Smooth muscle cell (in vitro differentiated cells): ENCODE measurements at regions not wholly inside any gene's neighbourhood (a gene's known extent, or its start where the extent isn't known, plus 50 kb on each side); places are given as distances from the start of the nearest gene placed in this dataset.

Experiments used
- DNase-seq: peaks from one replicate; lab custom pipeline; 2025; ENCODE audit not compliant: unreplicated experiment; lab: John Stamatoyannopoulos, UW
- H2AFZ ChIP-seq: fragments of 200-600 bp; sonication (generic); 2 replicates; pipeline ENCODE4 v1.6.0; 2016; ENCODE audit warnings: antibody characterized with exemption, low read depth, mild to moderate bottlenecking
- H3F3A ChIP-seq: fragments of 200-600 bp; sonication (generic); 2 replicates; pipeline ENCODE4 v1.6.0; 2017; ENCODE audit warnings: antibody characterized with exemption, low read depth
- H3K27ac ChIP-seq: fragments of 200-600 bp; sonication (generic); 2 replicates; pipeline ENCODE4 v1.5.1; 2016; ENCODE audit warnings: low read depth, mild to moderate bottlenecking
- H3K27me3 ChIP-seq: fragments of 200-600 bp; sonication (generic); 2 replicates; pipeline ENCODE4 v1.6.1; 2016; ENCODE audit warnings: low read depth, mild to moderate bottlenecking
- H3K36me3 ChIP-seq: fragments of 200-600 bp; sonication (generic); 2 replicates; pipeline ENCODE4 v1.5.1; 2016; ENCODE audit warnings: low read depth
- H3K4me1 ChIP-seq: fragments of 200-600 bp; sonication (generic); 2 replicates; pipeline ENCODE4 v1.5.1; 2016; ENCODE audit warnings: low read depth
- H3K4me2 ChIP-seq: fragments of 200-600 bp; sonication (generic); 2 replicates; pipeline ENCODE4 v1.6.0; 2016; ENCODE audit warnings: mild to moderate bottlenecking
- H3K4me3 ChIP-seq: fragments of 200-600 bp; sonication (generic); 2 replicates; pipeline ENCODE4 v1.5.1; 2016; ENCODE audit warnings: mild to moderate bottlenecking
- H3K79me2 ChIP-seq: fragments of 200-600 bp; sonication (generic); 2 replicates; pipeline ENCODE4 v1.6.0; 2016; ENCODE audit warnings: low read depth, mild to moderate bottlenecking
- H3K9ac ChIP-seq: fragments of 200-600 bp; sonication (generic); 2 replicates; pipeline ENCODE4 v1.6.0; 2016; ENCODE audit warnings: low read depth
- H3K9me3 ChIP-seq: fragments of 200-600 bp; sonication (generic); replicated peaks from 2 replicates; pipeline ENCODE4 v1.5.1; 2016; ENCODE audit warnings: low read depth
- H4K20me1 ChIP-seq: fragments of 200-600 bp; sonication (generic); 2 replicates; pipeline ENCODE4 v1.6.0; 2016; ENCODE audit warnings: low read depth
- WGBS: methylation state at CpG from one replicate; pipeline ENCODE4 v1.1.7; 2016; ENCODE audit warnings: low lambda C conversion rate; 5-methylcytosine and 5-hydroxymethylcytosine counted together
- TF ChIP-seq, protein P1 (sequence below): fragments of 200-600 bp; sonication (generic); IDR thresholded peaks from 2 replicates; pipeline ENCODE4 v1.5.1; 2017; ENCODE audit warnings: borderline replicate concordance, mild to moderate bottlenecking, antibody characterized with exemption; ENCODE audit not compliant: insufficient read depth, poor library complexity, severe bottlenecking

DNA sequence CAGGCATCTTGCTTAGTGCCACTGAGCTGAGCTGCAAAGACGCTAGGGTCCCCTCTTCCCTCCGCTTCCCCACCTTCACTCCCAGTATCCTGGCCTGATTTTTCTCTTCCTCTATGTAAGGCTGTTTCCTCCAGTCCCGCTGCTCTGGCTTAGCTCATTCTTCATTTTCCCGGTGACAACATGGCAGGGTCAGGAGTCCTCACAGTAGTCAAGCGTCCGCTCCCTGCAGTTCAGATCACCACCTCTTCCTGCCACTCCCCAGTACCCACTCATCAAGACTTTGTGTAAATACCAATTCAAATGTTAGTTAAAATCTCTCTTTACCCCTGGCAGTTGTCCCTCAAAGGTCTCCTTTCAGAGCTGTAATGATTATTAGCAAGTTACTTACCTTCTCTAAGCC lies 650.4 kb upstream of the CELF2 start:
- Histone ChIP-seq H3K27ac (no peak overlapping the region), H3F3A (no peaks in the 10 kb centered on the region), H3K9me3 (no peaks in the 10 kb centered on the region), H3K4me1 (no peaks in the 10 kb centered on the region), H4K20me1 (no peaks in the 10 kb centered on the region), H3K4me3 (no peak overlapping the region), H2AFZ (no peak overlapping the region), H3K4me2 (no peak overlapping the region), H3K9ac (no peak overlapping the region), H3K36me3 (no peaks in the 10 kb centered on the region), H3K79me2 (no peaks in the 10 kb centered on the region), H3K27me3 (no peaks in the 10 kb centered on the region)
- 94% methylated on average over 5 of the region's 6 CpGs for WGBS
- no peak for DNase-seq
- TF ChIP-seq, protein P1, sequence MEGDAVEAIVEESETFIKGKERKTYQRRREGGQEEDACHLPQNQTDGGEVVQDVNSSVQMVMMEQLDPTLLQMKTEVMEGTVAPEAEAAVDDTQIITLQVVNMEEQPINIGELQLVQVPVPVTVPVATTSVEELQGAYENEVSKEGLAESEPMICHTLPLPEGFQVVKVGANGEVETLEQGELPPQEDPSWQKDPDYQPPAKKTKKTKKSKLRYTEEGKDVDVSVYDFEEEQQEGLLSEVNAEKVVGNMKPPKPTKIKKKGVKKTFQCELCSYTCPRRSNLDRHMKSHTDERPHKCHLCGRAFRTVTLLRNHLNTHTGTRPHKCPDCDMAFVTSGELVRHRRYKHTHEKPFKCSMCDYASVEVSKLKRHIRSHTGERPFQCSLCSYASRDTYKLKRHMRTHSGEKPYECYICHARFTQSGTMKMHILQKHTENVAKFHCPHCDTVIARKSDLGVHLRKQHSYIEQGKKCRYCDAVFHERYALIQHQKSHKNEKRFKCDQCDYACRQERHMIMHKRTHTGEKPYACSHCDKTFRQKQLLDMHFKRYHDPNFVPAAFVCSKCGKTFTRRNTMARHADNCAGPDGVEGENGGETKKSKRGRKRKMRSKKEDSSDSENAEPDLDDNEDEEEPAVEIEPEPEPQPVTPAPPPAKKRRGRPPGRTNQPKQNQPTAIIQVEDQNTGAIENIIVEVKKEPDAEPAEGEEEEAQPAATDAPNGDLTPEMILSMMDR = no peak

DNA sequence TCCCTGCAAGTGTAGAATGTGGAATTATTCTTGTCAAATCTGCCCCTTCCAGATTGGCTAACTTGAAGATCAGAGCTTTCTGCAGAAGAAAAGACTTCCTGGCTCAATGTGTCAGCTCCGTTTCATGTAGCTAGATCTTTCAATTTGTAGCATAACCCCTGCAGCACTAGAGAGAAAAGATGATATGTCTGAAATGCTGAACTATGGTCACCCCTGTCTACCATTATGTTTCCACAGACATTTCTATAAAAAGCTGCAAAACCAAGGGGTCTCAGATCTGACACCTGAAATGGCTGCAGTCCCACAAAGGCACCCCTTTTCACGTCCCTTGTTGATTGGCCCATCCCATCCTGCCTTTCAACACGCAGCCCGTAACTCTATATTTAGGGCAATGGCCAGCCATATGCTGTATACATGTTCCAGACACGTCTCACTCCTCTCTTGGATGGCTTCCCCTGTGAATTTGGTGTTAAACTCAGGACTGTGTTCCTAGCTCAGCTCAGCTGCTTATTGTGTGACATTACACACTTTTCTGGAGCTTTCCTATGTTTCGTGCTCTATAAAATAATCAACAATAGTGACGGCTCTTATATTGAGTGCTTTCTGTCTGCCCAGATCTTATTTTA lies 648.6 kb upstream of the CELF2 start:
- Histone ChIP-seq H3K9ac (no peak overlapping the region), H3K36me3 (no peaks in the 10 kb centered on the region), H3K4me1 (no peaks in the 10 kb centered on the region), H3K27me3 (no peaks in the 10 kb centered on the region), H3F3A (no peaks in the 10 kb centered on the region), H3K27ac (no peak overlapping the region), H3K4me3 (no peak overlapping the region), H3K9me3 (no peaks in the 10 kb centered on the region), H4K20me1 (no peaks in the 10 kb centered on the region), H2AFZ (no peak overlapping the region), H3K79me2 (no peaks in the 10 kb centered on the region), H3K4me2 (no peak overlapping the region)
- 90% methylated on average over 7 of the region's 7 CpGs for WGBS
- DNase-seq = no peak
- TF ChIP-seq, protein P1 = no peak

DNA sequence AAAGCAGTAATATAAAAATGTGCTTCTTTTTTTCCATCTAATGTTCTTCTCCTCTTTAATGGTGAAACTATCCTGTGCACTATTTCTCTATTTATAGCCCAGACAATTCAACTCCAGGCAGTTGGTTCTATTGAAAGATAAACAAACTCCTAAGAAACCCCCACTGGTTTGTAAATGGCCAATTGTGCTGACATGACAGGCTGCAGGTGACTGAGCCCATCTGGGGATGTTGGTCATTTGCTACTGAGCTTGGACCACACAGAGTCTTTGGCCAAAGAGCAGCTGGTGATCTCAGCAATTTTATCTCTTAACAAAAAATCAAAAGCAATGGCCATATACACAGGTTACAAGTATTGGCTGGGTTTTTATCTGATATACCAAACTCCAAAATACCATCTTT lies 631.8 kb upstream of the CELF2 start:
- no peaks in the 10 kb centered on the region for H3K9me3 ChIP-seq
- TF ChIP-seq, protein P1 = no peak
- no peak overlapping the region for H3K27ac ChIP-seq
- H4K20me1 ChIP-seq = no peaks in the 10 kb centered on the region
- no peaks in the 10 kb centered on the region for H3K79me2 ChIP-seq
- no peak for DNase-seq
- no peak overlapping the region for H2AFZ ChIP-seq
- H3F3A ChIP-seq = no peaks in the 10 kb centered on the region
- no peaks in the 10 kb centered on the region for H3K27me3 ChIP-seq
- no peak overlapping the region for H3K9ac ChIP-seq
- no peak overlapping the region for H3K4me3 ChIP-seq
- H3K4me1 ChIP-seq = no peaks in the 10 kb centered on the region
- H3K36me3 ChIP-seq = no peaks in the 10 kb centered on the region
- H3K4me2 ChIP-seq = no peak overlapping the region

DNA sequence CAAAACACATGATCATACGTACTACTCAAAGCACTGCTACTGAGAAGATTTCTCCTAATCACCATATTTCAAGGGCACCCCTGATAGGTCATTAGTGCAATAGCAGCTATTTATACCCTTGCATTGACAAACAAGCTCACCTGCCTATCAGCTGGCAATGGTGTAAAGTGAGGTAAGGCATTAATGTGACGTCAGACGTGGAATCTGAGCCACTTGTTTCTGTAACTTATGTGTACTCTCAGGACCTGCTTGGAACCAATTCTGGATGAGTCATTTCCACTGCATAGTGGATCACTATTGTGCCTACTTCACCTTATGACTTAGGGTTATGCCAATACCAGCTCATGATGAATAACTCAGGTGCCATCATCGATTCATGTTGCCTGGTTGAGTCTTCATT lies 628.5 kb upstream of the CELF2 start:
- H3K4me3 ChIP-seq = no peak overlapping the region
- H3K79me2 ChIP-seq = no peaks in the 10 kb centered on the region
- H2AFZ ChIP-seq = no peak overlapping the region
- no peak overlapping the region for H3K4me2 ChIP-seq
- no peak overlapping the region for H3K27ac ChIP-seq
- TF ChIP-seq, protein P1 = no peak
- no peak for DNase-seq
- H3K9me3 ChIP-seq = no peaks in the 10 kb centered on the region
- no peaks in the 10 kb centered on the region for H3F3A ChIP-seq
- no peaks in the 10 kb centered on the region for H3K4me1 ChIP-seq
- H4K20me1 ChIP-seq = no peaks in the 10 kb centered on the region
- no peaks in the 10 kb centered on the region for H3K27me3 ChIP-seq
- WGBS = 92% methylated on average over 4 of the region's 4 CpGs
- H3K36me3 ChIP-seq = no peaks in the 10 kb centered on the region
- no peak overlapping the region for H3K9ac ChIP-seq
